ENCODE measurements at regions not wholly inside any gene's neighbourhood (a gene's known extent, or its start where the extent isn't known, plus 50 kb on each side); places are given as distances from the start of the nearest gene placed in this dataset.

- TF ChIP-seq CTCF (IDR thresholded peaks at IDR 0.05) (no peak), EP300 (IDR thresholded peaks at IDR 0.05) (no peak)
Observed at GRCh38 chr6:88545991-88546390, 379.8 kb upstream of the CNR1 start.

Data from tibial nerve (tissue), 4 donors.